ENCODE measurements at regions not wholly inside any gene's neighbourhood (a gene's known extent, or its start where the extent isn't known, plus 50 kb on each side); places are given as distances from the start of the nearest gene placed in this dataset.

- Histone ChIP-seq H3K4me3 (no peak overlapping the region), H3K27me3 (no peaks in the 10 kb centered on the region), H3K9me3 (no peaks in the 10 kb centered on the region), H3K36me3 (no peaks in the 10 kb centered on the region), H3K4me1 (peaks cover 7 to 22% (median 10%) of the 10 kb centered on the region in 4 donors), H3K27ac (no peak overlapping the region)
- ATAC-seq (ENCODE audit: low FRiP score in 2 of 2): no peak
- no peak for DNase-seq
- WGBS, 2 donors: 93 to 95% methylated on average over 11 of the region's 11 CpGs
- no peak for TF ChIP-seq POLR2A (IDR thresholded peaks at IDR 0.05)
- no peak for TF ChIP-seq EP300 (IDR thresholded peaks at IDR 0.05)
- TF ChIP-seq CTCF (IDR thresholded peaks at IDR 0.05): no peak
- no peak for TF ChIP-seq POLR2AphosphoS5 (IDR thresholded peaks at IDR 0.05)
These were observed 103.6 kb upstream of the SVIL start for GRCh38 chr10:29738341-29738740.

- TF ChIP-seq CTCF (IDR thresholded peaks at IDR 0.05): no peak
- no peak for TF ChIP-seq EP300 (IDR thresholded peaks at IDR 0.05)
- no peak for TF ChIP-seq POLR2AphosphoS5 (IDR thresholded peaks at IDR 0.05)
- no peak for TF ChIP-seq POLR2A (IDR thresholded peaks at IDR 0.05)
- H3K27ac ChIP-seq: peak overlapping the region; percentile 90 to 100 (median 95)
- DNase-seq (no peak), ATAC-seq (ENCODE audit: low FRiP score in 2 of 2) (no peak)
- H3K9me3 ChIP-seq: no peaks in the 10 kb centered on the region
- 42 to 44% methylated on average over 15 to 17 of the region's 27 CpGs for WGBS, 2 donors
- peaks cover 8 to 27% (median 11%) of the 10 kb centered on the region in 4 donors for H3K4me1 ChIP-seq
- H3K4me3 ChIP-seq: peak overlapping the region in 3 of 4 donors; percentile 79 to 96 (median 80)
- H3K36me3 ChIP-seq: no peaks in the 10 kb centered on the region
- no peaks in the 10 kb centered on the region for H3K27me3 ChIP-seq
These were observed 102.4 kb upstream of the SVIL start for GRCh38 chr10:29737074-29737593.

- peaks cover 8 to 28% (median 13%) of the 10 kb centered on the region in 4 donors for H3K4me1 ChIP-seq
- WGBS, 2 donors: 0 to 1% methylated on average over 14 to 29 of the region's 74 CpGs
- H3K4me3 ChIP-seq: peak overlapping the region; percentile 75 to 96 (median 80)
- peak overlapping the region; percentile 90 to 100 (median 95) for H3K27ac ChIP-seq
- no peaks in the 10 kb centered on the region for H3K27me3 ChIP-seq
- peak in 3 of 4 donors; percentile 22 to 68 (median 66) for TF ChIP-seq POLR2A (IDR thresholded peaks at IDR 0.05)
- TF ChIP-seq POLR2AphosphoS5 (IDR thresholded peaks at IDR 0.05): peak in 1 of 2 donors; percentile 26
- no peak for TF ChIP-seq EP300 (IDR thresholded peaks at IDR 0.05)
- peak in 4 of 6 experiments; percentile 29 to 59 (median 44) for TF ChIP-seq CTCF (IDR thresholded peaks at IDR 0.05)
- ATAC-seq (ENCODE audit: low FRiP score in 2 of 2) (peak; percentile 65 to 81), DNase-seq (peak; percentile 72 to 95)
- H3K36me3 ChIP-seq: no peaks in the 10 kb centered on the region
- no peaks in the 10 kb centered on the region for H3K9me3 ChIP-seq
These were observed 101.7 kb upstream of the SVIL start for GRCh38 chr10:29736366-29737073.

GRCh38 chr10:29735628-29736365, 101.0 kb upstream of the SVIL start:
- Histone ChIP-seq H3K27me3 (no peaks in the 10 kb centered on the region), H3K36me3 (no peaks in the 10 kb centered on the region), H3K27ac (peak overlapping the region; percentile 90 to 100 (median 95)), H3K4me3 (peak overlapping the region; percentile 75 to 96 (median 80)), H3K4me1 (peaks cover 13 to 35% (median 17%) of the 10 kb centered on the region in 4 donors), H3K9me3 (no peaks in the 10 kb centered on the region)
- peak; percentile 93 to 96 for ATAC-seq (ENCODE audit: low FRiP score in 2 of 2)
- DNase-seq: peak; percentile 94 to 98
- 0% methylated on average over 45 of the region's 81 CpGs; no CpG with 5 or more reads in 1 of the 2 donors for WGBS, 2 donors
- peak; percentile 71 to 76 for TF ChIP-seq POLR2AphosphoS5 (IDR thresholded peaks at IDR 0.05)
- peak in 3 of 4 donors; percentile 32 to 69 (median 47) for TF ChIP-seq POLR2A (IDR thresholded peaks at IDR 0.05)
- TF ChIP-seq CTCF (IDR thresholded peaks at IDR 0.05): peak; percentile 90 to 99 (median 98)
- TF ChIP-seq EP300 (IDR thresholded peaks at IDR 0.05): peak in 1 of 4 donors; percentile 17
